ENCODE measurements at regions not wholly inside any gene's neighbourhood (a gene's known extent, or its start where the extent isn't known, plus 50 kb on each side); places are given as distances from the start of the nearest gene placed in this dataset.

DNA sequence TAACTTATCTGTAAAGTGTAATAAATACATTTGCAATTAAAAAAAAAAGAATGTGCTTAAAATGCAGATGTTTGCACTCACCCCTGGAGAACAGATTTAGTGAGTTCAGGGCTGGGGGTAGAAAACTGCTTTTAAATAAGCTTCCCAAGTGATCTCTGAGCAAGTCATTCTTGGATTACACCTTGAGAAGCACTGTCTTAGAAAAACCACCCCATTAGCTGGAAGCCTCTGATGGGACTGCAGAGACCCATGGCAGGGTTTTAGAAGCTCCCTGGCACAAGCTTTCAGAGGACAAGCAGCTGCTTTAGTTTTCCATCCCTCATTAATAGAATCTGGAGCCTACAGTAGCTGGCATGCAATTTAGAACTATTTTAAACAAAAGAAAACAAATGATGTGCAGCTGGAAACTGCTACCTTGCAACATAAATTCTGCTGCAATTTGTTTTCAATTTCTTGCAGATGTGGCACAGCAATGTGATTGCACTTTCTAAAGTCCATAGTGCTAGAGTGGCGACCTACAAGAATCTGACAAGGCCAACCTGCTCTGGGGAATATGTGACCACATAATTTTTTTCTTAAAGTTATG is 141.5 kb downstream of the CDC42EP3 start:
- no peak overlapping the region for H3K4me3 ChIP-seq (ENCODE audit: control insufficient read depth, low read depth, low read length)
- TF ChIP-seq, protein P1, sequence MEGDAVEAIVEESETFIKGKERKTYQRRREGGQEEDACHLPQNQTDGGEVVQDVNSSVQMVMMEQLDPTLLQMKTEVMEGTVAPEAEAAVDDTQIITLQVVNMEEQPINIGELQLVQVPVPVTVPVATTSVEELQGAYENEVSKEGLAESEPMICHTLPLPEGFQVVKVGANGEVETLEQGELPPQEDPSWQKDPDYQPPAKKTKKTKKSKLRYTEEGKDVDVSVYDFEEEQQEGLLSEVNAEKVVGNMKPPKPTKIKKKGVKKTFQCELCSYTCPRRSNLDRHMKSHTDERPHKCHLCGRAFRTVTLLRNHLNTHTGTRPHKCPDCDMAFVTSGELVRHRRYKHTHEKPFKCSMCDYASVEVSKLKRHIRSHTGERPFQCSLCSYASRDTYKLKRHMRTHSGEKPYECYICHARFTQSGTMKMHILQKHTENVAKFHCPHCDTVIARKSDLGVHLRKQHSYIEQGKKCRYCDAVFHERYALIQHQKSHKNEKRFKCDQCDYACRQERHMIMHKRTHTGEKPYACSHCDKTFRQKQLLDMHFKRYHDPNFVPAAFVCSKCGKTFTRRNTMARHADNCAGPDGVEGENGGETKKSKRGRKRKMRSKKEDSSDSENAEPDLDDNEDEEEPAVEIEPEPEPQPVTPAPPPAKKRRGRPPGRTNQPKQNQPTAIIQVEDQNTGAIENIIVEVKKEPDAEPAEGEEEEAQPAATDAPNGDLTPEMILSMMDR (conservative IDR thresholded peaks at IDR 0.05; ENCODE audit: control insufficient read depth, insufficient read depth, low read depth, low read length): no peak
- no peak for DNase-seq (ENCODE audit: low read depth)

DNA sequence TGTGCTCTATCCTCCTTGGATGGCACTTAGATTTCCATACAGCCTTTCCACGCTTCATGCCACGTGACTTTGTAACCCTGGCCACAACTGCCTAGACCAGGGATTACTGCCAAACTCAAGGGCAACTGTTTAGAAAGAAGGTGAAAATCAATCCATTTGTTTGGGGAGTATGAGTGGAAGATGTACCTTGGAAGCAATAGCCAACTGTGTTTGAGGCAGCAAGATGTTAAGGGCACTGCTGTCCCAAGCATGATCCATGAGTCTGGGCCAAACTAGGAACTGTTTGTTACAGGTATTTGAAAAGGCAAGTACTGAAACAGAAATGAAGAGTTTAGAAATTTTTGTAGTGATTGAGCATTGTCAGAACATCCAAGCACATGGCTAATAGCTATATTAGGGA is 138.9 kb downstream of the CDC42EP3 start:
- DNase-seq (ENCODE audit: low read depth): no peak
- no peak overlapping the region for H3K4me3 ChIP-seq (ENCODE audit: control insufficient read depth, low read depth, low read length)
- TF ChIP-seq, protein P1 (conservative IDR thresholded peaks at IDR 0.05; ENCODE audit: control insufficient read depth, insufficient read depth, low read depth, low read length): no peak

DNA sequence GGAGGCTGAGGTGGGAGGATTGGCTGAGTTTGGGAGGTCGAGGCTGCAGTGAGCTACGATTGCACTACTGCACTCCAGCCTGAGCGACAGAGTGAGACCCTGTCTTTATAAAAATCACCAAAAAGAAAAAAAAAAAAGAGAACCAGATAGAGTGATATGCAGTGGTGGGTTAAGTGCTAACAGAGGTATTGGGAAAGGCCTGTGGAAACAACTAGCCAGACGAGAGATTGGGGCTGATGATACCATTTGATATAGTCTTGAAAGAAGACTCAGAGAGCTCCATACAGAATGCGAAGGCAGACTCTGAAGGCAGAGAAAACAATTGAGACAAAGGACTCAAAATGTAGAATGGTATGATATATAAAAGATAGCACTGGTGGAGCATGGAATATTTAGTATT is 134.1 kb downstream of the CDC42EP3 start:
- DNase-seq (ENCODE audit: low read depth): no peak
- H3K4me3 ChIP-seq (ENCODE audit: control insufficient read depth, low read depth, low read length): no peak overlapping the region
- TF ChIP-seq, protein P1 (conservative IDR thresholded peaks at IDR 0.05; ENCODE audit: control insufficient read depth, insufficient read depth, low read depth, low read length): no peak

DNA sequence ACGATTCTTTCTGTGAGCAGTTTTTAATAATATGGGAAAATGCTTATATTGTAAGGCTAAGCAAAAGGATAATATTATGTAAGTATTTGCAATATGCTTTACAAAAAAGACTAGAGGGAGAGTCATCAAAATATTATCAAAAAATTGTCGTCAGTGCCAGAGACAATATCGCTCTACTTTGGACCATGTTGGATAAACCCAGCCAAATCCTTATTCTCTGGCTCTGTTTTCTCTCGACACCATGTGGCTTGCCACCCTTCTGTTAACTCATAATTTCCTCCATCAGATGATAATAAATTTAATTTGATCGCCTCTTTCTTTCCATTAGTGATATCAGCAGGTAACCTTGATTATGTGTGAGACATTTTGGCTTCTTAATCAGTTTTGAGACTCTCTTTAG is 129.9 kb downstream of the CDC42EP3 start:
- H3K4me3 ChIP-seq (ENCODE audit: control insufficient read depth, low read depth, low read length): no peak overlapping the region
- TF ChIP-seq, protein P1 (conservative IDR thresholded peaks at IDR 0.05; ENCODE audit: control insufficient read depth, insufficient read depth, low read depth, low read length): no peak
- DNase-seq (ENCODE audit: low read depth): no peak

DNA sequence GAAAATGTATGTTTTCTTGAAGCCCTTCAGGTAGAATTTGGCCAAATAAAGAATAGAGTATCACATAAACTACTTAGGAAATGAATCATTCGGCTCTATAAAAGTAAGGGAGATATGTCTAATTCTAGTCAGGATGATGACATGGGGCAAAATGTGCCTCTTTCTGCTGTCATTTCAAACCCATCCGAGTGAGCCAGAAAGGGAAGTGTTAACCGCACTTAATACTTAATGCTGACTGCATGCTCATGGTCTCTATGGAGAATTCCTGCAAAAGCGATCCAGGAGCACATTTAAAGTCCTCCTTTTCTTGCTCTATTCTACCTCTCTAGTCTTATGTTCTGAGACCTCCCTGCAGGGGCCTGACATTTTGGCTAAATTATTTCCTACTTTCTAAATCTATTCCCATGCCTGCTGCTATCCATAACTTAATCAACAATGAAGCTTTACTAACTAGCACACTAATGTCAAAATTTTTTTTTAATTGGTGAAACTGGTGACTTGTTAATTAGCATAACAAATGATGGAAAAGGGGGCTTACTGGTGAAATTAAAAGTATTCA is 127.4 kb downstream of the CDC42EP3 start:
- TF ChIP-seq, protein P1 (conservative IDR thresholded peaks at IDR 0.05; ENCODE audit: control insufficient read depth, insufficient read depth, low read depth, low read length): no peak
- no peak for DNase-seq (ENCODE audit: low read depth)
- H3K4me3 ChIP-seq (ENCODE audit: control insufficient read depth, low read depth, low read length): no peak overlapping the region

DNA sequence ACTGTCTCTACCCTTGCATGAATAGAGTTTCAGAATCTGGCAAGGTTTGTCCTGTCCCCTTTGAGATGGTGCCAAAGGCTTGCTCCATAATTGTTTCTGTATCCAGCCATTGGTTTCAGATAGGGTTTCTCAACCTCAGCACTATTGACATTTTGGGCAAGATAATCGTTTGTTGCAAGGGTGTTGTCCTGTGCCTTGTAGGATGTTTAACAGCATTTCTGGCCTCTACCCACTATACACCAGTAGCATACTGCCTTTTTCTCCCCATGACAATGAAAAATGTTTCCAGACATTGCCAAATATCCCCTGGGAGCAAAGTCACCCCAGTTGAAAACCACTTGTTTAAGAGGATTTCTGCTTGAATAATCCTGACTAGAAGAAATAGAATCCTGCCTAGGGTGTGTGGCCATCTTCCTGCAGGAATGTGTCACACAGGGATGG is 126.8 kb downstream of the CDC42EP3 start:
- no peak for DNase-seq (ENCODE audit: low read depth)

More for the DNA sequence above, 126.8 kb downstream of the CDC42EP3 start:
- H3K4me3 ChIP-seq (ENCODE audit: control insufficient read depth, low read depth, low read length): no peak overlapping the region
- TF ChIP-seq, protein P1 (conservative IDR thresholded peaks at IDR 0.05; ENCODE audit: control insufficient read depth, insufficient read depth, low read depth, low read length): no peak

Measured in fibroblast of mammary gland (primary cell).